NT2/D1 (cell line): ENCODE measurements at regions not wholly inside any gene's neighbourhood (a gene's known extent, or its start where the extent isn't known, plus 50 kb on each side); places are given as distances from the start of the nearest gene placed in this dataset.
"Not testable (repeated sequence)": the region's sequence is repeated elsewhere in the genome, so short reads cannot be mapped to it uniquely, and the experiment has no call there.

Experiments
- DNase-seq: peaks from one replicate; pipeline ENCODE4 v3.0.0-alpha.2; 2011; ENCODE audit warnings: low read depth, low spot score
- H3K27me3 ChIP-seq: 2 replicates; pipeline ENCODE4 v1.6.0; 2011; ENCODE audit warnings: mild to moderate bottlenecking; ENCODE audit not compliant: insufficient read length, insufficient read depth
- H3K36me3 ChIP-seq: 2 replicates; pipeline ENCODE4 v1.6.1; 2011; ENCODE audit warnings: mild to moderate bottlenecking, low read length, mixed read lengths; ENCODE audit not compliant: insufficient read depth, insufficient read length
- H3K4me1 ChIP-seq: 2 replicates; pipeline ENCODE4 v1.5.1; 2011; ENCODE audit not compliant: insufficient read depth, insufficient read length
- H3K4me3 ChIP-seq: 2 replicates; pipeline ENCODE4 v1.5.1; 2011; ENCODE audit warnings: low read depth; ENCODE audit not compliant: insufficient read length
- H3K9ac ChIP-seq: 2 replicates; pipeline ENCODE4 v1.6.0; 2011; ENCODE audit warnings: low read depth; ENCODE audit not compliant: insufficient read length
- H3K9me3 ChIP-seq: 2 replicates; pipeline ENCODE4 v1.5.1; 2011; ENCODE audit warnings: mild to moderate bottlenecking, low read length; ENCODE audit not compliant: insufficient read depth
- SUZ12 ChIP-seq: IDR thresholded peaks from 2 replicates; pipeline ENCODE4 v1.6.1; 2011; ENCODE audit not compliant: insufficient read length, insufficient read depth; ENCODE audit errors: extremely low read depth
- YY1 ChIP-seq: IDR thresholded peaks from 2 replicates; pipeline ENCODE4 v1.6.1; 2011; ENCODE audit not compliant: insufficient read length, insufficient read depth
- ZNF274 ChIP-seq: IDR thresholded peaks from 2 replicates; pipeline ENCODE4 v1.6.1; 2011; ENCODE audit warnings: mild to moderate bottlenecking, low read depth, low read length

- Histone ChIP-seq H3K4me3 (no peak overlapping the region), H3K4me1 (peaks cover 4% of the 10 kb centered on the region)
- TF ChIP-seq ZNF274 = no peak
- TF ChIP-seq SUZ12 = no peak
- TF ChIP-seq YY1 = no peak
Measured at GRCh38 chr5:2534970-2535369, 216.5 kb downstream of the IRX2 start.

GRCh38 chr5:2534251-2534650, 217.2 kb downstream of the IRX2 start:
- H3K27me3 ChIP-seq = no peaks in the 10 kb centered on the region

More at GRCh38 chr5:2534970-2535369, 216.5 kb downstream of the IRX2 start:
- H3K27me3 ChIP-seq = no peaks in the 10 kb centered on the region
- peaks cover 20% of the 10 kb centered on the region; the same call in 1 of the 2 replicates for H3K9me3 ChIP-seq
- H3K9ac ChIP-seq = no peak overlapping the region
- no peak for DNase-seq
- no peaks in the 10 kb centered on the region for H3K36me3 ChIP-seq

GRCh38 chr5:2533848-2534247, 217.6 kb downstream of the IRX2 start:
- H3K4me3 ChIP-seq, DNase-seq, H3K9ac ChIP-seq, H3K36me3 ChIP-seq, H3K4me1 ChIP-seq, H3K27me3 ChIP-seq: not testable (repeated sequence)
- H3K9me3 ChIP-seq = peaks cover 20% of the 10 kb centered on the region; the same call in 1 of the 2 replicates

More at GRCh38 chr5:2534251-2534650, 217.2 kb downstream of the IRX2 start:
- Histone ChIP-seq H3K36me3 (no peaks in the 10 kb centered on the region), H3K4me3 (no peak overlapping the region), H3K9ac (no peak overlapping the region), H3K4me1 (peaks cover 4% of the 10 kb centered on the region), H3K9me3 (peaks cover 20% of the 10 kb centered on the region; the same call in 1 of the 2 replicates)
- DNase-seq = no peak
- TF ChIP-seq SUZ12 (no peak), ZNF274 (no peak), YY1 (no peak)

GRCh38 chr5:2532809-2533208, 218.7 kb downstream of the IRX2 start:
- no peaks in the 10 kb centered on the region for H3K36me3 ChIP-seq
- no peak for DNase-seq
- H3K27me3 ChIP-seq = no peaks in the 10 kb centered on the region
- H3K9me3 ChIP-seq = peaks cover 20% of the 10 kb centered on the region; the same call in 1 of the 2 replicates
- H3K4me3 ChIP-seq = no peak overlapping the region
- TF ChIP-seq YY1 = no peak
- H3K4me1 ChIP-seq = peaks cover 4% of the 10 kb centered on the region
- peak overlapping the region; percentile 17 for H3K9ac ChIP-seq

GRCh38 chr5:2531318-2531717, 220.2 kb downstream of the IRX2 start:
- Histone ChIP-seq H3K27me3 (no peaks in the 10 kb centered on the region), H3K9me3 (peaks cover 20% of the 10 kb centered on the region; the same call in 1 of the 2 replicates), H3K9ac (no peak overlapping the region), H3K4me3 (no peak overlapping the region), H3K36me3 (no peaks in the 10 kb centered on the region), H3K4me1 (peaks cover 2% of the 10 kb centered on the region)
- DNase-seq = no peak
- TF ChIP-seq YY1 (no peak), SUZ12 (no peak), ZNF274 (no peak)

- Histone ChIP-seq H3K9ac (no peak overlapping the region), H3K9me3 (peaks cover 20% of the 10 kb centered on the region; the same call in 1 of the 2 replicates), H3K36me3 (no peaks in the 10 kb centered on the region), H3K4me3 (no peak overlapping the region), H3K4me1 (peaks cover 2% of the 10 kb centered on the region), H3K27me3 (no peaks in the 10 kb centered on the region)
- DNase-seq = no peak
- no peak for TF ChIP-seq YY1
- no peak for TF ChIP-seq ZNF274
- TF ChIP-seq SUZ12 = no peak
Measured at GRCh38 chr5:2530609-2531008, 220.9 kb downstream of the IRX2 start.

- Histone ChIP-seq H3K4me3 (no peak overlapping the region), H3K9me3 (peaks cover 12% of the 10 kb centered on the region; the same call in 1 of the 2 replicates), H3K4me1 (peaks cover 2% of the 10 kb centered on the region), H3K27me3 (no peaks in the 10 kb centered on the region), H3K36me3 (no peaks in the 10 kb centered on the region), H3K9ac (no peak overlapping the region)
- DNase-seq = no peak
- TF ChIP-seq ZNF274 (no peak), SUZ12 (no peak), YY1 (no peak)
Measured at GRCh38 chr5:2529371-2530092, 221.9 kb downstream of the IRX2 start.
